ENCODE measurements at regions not wholly inside any gene's neighbourhood (a gene's known extent, or its start where the extent isn't known, plus 50 kb on each side); places are given as distances from the start of the nearest gene placed in this dataset.

GRCh38 chr4:126718136-126718535, 914.6 kb upstream of the INTU start:
- intact Hi-C loops (cut with DNase I): no loop called here
- Histone ChIP-seq H3K27me3 (no peaks in the 10 kb centered on the region), H3K9me3 (replicated peaks in 1 of 3) (no peaks in the 10 kb centered on the region), H3K27ac (no peak overlapping the region), H3K4me1 (replicated peaks in 1 of 2) (no peaks in the 10 kb centered on the region), H3K4me3 (no peak overlapping the region), H3K36me3 (replicated peaks in 1 of 2) (no peaks in the 10 kb centered on the region)
- DNase-seq: no peak
- TF ChIP-seq CTCF (IDR thresholded peaks at IDR 0.05) (no peak), POLR2A (IDR thresholded peaks at IDR 0.05) (no peak)
- WGBS, 4 donors: 44 to 53% (median 50%) methylated on average over 4 of the region's 4 CpGs

GRCh38 chr4:126719852-126720251, 912.9 kb upstream of the INTU start:
- TF ChIP-seq POLR2A (IDR thresholded peaks at IDR 0.05) (no peak), CTCF (IDR thresholded peaks at IDR 0.05) (no peak)
- WGBS, 4 donors: 53 to 68% (median 64%) methylated on average over 3 of the region's 3 CpGs
- Histone ChIP-seq H3K27ac (no peak overlapping the region), H3K4me1 (replicated peaks in 1 of 2) (no peaks in the 10 kb centered on the region), H3K4me3 (no peak overlapping the region), H3K27me3 (no peaks in the 10 kb centered on the region), H3K36me3 (replicated peaks in 1 of 2) (no peaks in the 10 kb centered on the region), H3K9me3 (replicated peaks in 1 of 3) (no peaks in the 10 kb centered on the region)
- intact Hi-C loops (cut with DNase I): no loop called here
- DNase-seq: no peak

- H3K9me3 ChIP-seq (replicated peaks in 1 of 3): no peaks in the 10 kb centered on the region
- no peaks in the 10 kb centered on the region for H3K4me1 ChIP-seq (replicated peaks in 1 of 2)
- no peak for DNase-seq
- no peak overlapping the region for H3K27ac ChIP-seq
- TF ChIP-seq CTCF (IDR thresholded peaks at IDR 0.05) (no peak), POLR2A (IDR thresholded peaks at IDR 0.05) (no peak)
- intact Hi-C loops (cut with DNase I): no loop called here
- H3K36me3 ChIP-seq (replicated peaks in 1 of 2): no peaks in the 10 kb centered on the region
- no peaks in the 10 kb centered on the region for H3K27me3 ChIP-seq
- H3K4me3 ChIP-seq: no peak overlapping the region
Measured at GRCh38 chr4:126725906-126726305, 906.9 kb upstream of the INTU start.

GRCh38 chr4:126727461-126727860, 905.3 kb upstream of the INTU start:
- intact Hi-C loops (cut with DNase I): no loop called here

More at GRCh38 chr4:126727461-126727860, 905.3 kb upstream of the INTU start:
- 56 to 77% (median 67%) methylated on average over 1 of the region's 1 CpG for WGBS, 4 donors
- Histone ChIP-seq H3K36me3 (replicated peaks in 1 of 2) (no peaks in the 10 kb centered on the region), H3K9me3 (replicated peaks in 1 of 3) (no peaks in the 10 kb centered on the region), H3K27ac (no peak overlapping the region), H3K4me3 (no peak overlapping the region), H3K27me3 (no peaks in the 10 kb centered on the region), H3K4me1 (replicated peaks in 1 of 2) (no peaks in the 10 kb centered on the region)
- TF ChIP-seq POLR2A (IDR thresholded peaks at IDR 0.05) (no peak), CTCF (IDR thresholded peaks at IDR 0.05) (no peak)
- DNase-seq: no peak
